ENCODE measurements at regions not wholly inside any gene's neighbourhood (a gene's known extent, or its start where the extent isn't known, plus 50 kb on each side); places are given as distances from the start of the nearest gene placed in this dataset.

- TF ChIP-seq, protein P1, sequence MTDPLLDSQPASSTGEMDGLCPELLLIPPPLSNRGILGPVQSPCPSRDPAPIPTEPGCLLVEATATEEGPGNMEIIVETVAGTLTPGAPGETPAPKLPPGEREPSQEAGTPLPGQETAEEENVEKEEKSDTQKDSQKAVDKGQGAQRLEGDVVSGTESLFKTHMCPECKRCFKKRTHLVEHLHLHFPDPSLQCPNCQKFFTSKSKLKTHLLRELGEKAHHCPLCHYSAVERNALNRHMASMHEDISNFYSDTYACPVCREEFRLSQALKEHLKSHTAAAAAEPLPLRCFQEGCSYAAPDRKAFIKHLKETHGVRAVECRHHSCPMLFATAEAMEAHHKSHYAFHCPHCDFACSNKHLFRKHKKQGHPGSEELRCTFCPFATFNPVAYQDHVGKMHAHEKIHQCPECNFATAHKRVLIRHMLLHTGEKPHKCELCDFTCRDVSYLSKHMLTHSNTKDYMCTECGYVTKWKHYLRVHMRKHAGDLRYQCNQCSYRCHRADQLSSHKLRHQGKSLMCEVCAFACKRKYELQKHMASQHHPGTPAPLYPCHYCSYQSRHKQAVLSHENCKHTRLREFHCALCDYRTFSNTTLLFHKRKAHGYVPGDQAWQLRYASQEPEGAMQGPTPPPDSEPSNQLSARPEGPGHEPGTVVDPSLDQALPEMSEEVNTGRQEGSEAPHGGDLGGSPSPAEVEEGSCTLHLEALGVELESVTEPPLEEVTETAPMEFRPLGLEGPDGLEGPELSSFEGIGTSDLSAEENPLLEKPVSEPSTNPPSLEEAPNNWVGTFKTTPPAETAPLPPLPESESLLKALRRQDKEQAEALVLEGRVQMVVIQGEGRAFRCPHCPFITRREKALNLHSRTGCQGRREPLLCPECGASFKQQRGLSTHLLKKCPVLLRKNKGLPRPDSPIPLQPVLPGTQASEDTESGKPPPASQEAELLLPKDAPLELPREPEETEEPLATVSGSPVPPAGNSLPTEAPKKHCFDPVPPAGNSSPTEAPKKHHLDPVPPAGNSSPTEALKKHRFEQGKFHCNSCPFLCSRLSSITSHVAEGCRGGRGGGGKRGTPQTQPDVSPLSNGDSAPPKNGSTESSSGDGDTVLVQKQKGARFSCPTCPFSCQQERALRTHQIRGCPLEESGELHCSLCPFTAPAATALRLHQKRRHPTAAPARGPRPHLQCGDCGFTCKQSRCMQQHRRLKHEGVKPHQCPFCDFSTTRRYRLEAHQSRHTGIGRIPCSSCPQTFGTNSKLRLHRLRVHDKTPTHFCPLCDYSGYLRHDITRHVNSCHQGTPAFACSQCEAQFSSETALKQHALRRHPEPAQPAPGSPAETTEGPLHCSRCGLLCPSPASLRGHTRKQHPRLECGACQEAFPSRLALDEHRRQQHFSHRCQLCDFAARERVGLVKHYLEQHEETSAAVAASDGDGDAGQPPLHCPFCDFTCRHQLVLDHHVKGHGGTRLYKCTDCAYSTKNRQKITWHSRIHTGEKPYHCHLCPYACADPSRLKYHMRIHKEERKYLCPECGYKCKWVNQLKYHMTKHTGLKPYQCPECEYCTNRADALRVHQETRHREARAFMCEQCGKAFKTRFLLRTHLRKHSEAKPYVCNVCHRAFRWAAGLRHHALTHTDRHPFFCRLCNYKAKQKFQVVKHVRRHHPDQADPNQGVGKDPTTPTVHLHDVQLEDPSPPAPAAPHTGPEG (CRISPR knock-in tag; IDR thresholded peaks at IDR 0.05) = no peak
- TF ChIP-seq ISL2 (CRISPR knock-in tag; IDR thresholded peaks at IDR 0.05) (no peak), PLRG1 (conservative IDR thresholded peaks at IDR 0.05) (no peak), FOXO1 (CRISPR knock-in tag; IDR thresholded peaks at IDR 0.05) (no peak), NFE2L2 (IDR thresholded peaks at IDR 0.05; ENCODE audit: low read length) (no peak)
- DNase-seq (ENCODE audit: low spot score) (no peak), ATAC-seq (no peak), FAIRE-seq (no peak)
- CTCF ChIA-PET (ENCODE audit: low intra/inter-chr PET ratio, low total read pairs) = no interaction called here
- no peaks in the 10 kb centered on the region for H3K9me3 ChIP-seq (ENCODE audit: low read length)
- in situ Hi-C loops (cut with HindIII; ENCODE audit: extremely low pct_ligation_motif_present, low pct_unique_long_range_greater_than_20kb) = no loop called here
- no peak overlapping the region for H3K27ac ChIP-seq (ENCODE audit: extremely low read length, insufficient read depth, low read length)
- intact Hi-C loops (cut with micrococcal nuclease; ENCODE audit: unreplicated experiment) = no loop called here
- no peak overlapping the region for H3K4me3 ChIP-seq (replicated peaks in 1 of 3; ENCODE audit: insufficient read depth in 1 of 3, low read depth in 2 of 3, low read length in 3 of 3)
- H3K4me2 ChIP-seq (ENCODE audit: low read depth, low read length) = no peak overlapping the region
- no peak overlapping the region for H2AFZ ChIP-seq (ENCODE audit: low read length)
- no peaks in the 10 kb centered on the region for H3K79me2 ChIP-seq (ENCODE audit: insufficient read depth, low read length)
- H3K27me3 ChIP-seq (ENCODE audit: control insufficient read depth in 1 of 2, insufficient read depth in 2 of 2, low read length in 2 of 2) = peaks cover 0 to 1% of the 10 kb centered on the region in 2 experiments; a peak in 1 of 5 replicates
- H3K36me3 ChIP-seq (replicated peaks in 1 of 2; ENCODE audit: control insufficient read depth in 1 of 2, insufficient read depth in 2 of 2, low read length in 2 of 2) = no peaks in the 10 kb centered on the region
- no peak overlapping the region for H3K9ac ChIP-seq (ENCODE audit: insufficient read depth, low read depth, low read length)
- BruUV-seq (replicated peaks) = no TSS peak
- no peaks in the 10 kb centered on the region for H4K20me1 ChIP-seq (ENCODE audit: insufficient read depth, low read length)
- POLR2A ChIA-PET = no interaction called here
- no peaks in the 10 kb centered on the region for H3K4me1 ChIP-seq (ENCODE audit: insufficient read depth, low read length)
These were observed 315.3 kb upstream of the SLC30A5 start for GRCh38 chr5:68778484-68778883.

All from HepG2 (cell line).